HG03460 (cell line): ENCODE measurements at regions not wholly inside any gene's neighbourhood (a gene's known extent, or its start where the extent isn't known, plus 50 kb on each side); places are given as distances from the start of the nearest gene placed in this dataset.
"Not testable (repeated sequence)": the region's sequence is repeated elsewhere in the genome, so short reads cannot be mapped to it uniquely, and the experiment has no call there.

Experiments
- ATAC-seq: cut with Tn5 transposase; IDR thresholded peaks from one replicate; pipeline ENCODE4 v1.9.1; 2021; ENCODE audit not compliant: unreplicated experiment

DNA sequence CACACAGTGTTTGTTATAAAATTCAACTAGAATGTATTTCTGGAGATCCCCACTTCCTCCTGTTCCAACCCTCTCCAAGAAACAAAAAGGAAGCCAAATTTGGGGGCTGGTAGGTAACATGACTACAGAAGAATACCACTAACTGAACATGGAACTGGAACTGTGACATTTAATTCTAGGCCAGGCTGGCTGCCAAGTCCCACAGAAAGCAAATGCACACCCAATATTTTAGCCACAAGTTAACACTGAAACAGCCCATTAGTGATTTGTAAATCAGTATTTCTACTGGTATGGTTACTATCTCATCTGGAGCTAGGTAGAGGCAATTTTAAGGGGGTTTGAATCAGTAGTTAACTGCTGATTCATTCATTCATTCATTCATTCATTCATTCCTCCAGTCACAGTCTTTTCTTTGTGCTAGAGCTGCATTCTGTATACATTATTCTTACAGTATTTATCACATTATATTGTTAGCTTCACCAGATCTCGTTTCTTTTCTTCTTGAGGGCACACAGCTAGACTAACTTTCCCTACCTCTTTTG is 131.7 kb upstream of the GDNF start:
- no peak for ATAC-seq

GRCh38 chr5:37966871-37967270 is 127.0 kb upstream of the GDNF start:
- ATAC-seq = no peak

DNA sequence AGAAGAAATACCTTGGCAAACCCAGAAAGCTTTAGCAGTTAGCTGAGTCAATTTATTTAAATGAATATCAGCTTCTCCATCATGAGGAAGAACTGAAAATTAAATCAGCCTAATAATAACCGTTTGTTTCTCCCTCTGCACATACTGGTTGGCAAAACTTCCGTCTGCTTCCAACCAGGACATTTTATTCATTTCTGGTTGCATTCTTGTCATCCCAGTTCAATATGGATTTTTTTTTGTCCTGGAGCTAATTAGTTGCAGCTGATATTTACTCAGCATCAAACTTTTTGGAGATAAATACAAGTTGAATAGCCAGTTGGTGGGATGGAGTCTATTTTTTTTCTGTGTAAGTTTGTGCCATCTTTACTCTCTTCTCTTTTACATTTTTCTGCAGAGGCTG is 126.5 kb upstream of the GDNF start:
- ATAC-seq = no peak

GRCh38 chr5:37962389-37962788 is 122.5 kb upstream of the GDNF start:
- no peak for ATAC-seq

- ATAC-seq = no peak
Observed at GRCh38 chr5:37957218-37957617, 117.4 kb upstream of the GDNF start.

DNA sequence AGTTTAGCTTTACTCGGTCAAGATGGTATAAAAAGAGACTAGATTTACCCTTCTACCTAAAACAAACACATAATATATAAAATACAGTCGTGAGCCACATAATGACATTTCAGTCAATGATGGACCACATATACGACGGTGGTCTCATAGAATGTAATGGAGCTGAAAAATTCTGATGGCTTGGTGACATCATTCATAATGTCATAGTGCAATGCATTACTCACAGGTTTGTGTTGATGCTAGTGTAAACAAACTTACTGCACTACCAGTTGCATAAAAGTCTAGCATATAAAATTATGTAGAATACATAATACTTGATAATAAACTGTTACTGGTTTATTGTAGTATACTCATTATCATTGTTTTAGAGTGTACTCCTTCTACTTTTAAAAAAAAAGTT is 115.9 kb upstream of the GDNF start:
- ATAC-seq = no peak

DNA sequence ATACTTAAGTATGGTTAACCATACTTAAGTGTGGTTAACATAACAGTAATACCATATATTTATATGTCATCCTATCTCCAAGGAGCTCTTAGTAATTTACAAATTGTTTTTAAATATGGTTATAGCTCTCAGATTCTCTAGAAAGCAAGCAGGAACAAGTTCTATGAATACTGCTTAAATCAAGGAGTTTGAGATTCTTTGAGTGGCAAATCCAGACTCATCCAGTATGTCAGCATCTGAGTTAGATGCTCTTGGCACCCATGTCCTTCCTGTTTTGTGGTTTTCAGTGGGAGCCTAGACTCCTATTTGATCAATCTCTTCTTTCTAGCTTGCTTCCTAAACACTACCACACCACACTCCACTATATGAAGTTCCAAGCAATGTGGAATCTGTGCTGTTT is 114.7 kb upstream of the GDNF start:
- no peak for ATAC-seq

- ATAC-seq = no peak
Observed at GRCh38 chr5:37951946-37952721, 112.3 kb upstream of the GDNF start.

- ATAC-seq = no peak
Observed at GRCh38 chr5:37950436-37950835, 110.6 kb upstream of the GDNF start.

DNA sequence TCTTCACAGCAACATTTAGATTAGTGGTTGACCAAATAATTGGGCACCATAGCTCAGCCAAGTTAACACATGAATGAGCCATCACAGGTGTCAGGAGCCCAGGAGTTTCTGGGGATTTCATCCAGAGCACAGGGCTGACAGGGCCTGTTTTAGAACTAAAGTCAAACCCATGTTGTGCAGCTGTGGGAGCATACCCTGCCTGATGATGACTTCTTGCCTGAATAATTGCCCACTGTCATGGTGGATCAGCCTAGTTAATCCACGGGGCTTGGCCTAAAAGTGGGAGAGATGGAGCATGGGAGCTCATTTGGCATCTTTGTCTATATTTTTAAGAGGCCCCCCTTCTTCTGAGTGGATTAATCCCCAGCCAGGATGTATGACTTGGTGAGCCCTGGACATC is 105.6 kb upstream of the GDNF start:
- no peak for ATAC-seq

GRCh38 chr5:37943136-37943535 is 103.3 kb upstream of the GDNF start:
- not testable (repeated sequence) for ATAC-seq

DNA sequence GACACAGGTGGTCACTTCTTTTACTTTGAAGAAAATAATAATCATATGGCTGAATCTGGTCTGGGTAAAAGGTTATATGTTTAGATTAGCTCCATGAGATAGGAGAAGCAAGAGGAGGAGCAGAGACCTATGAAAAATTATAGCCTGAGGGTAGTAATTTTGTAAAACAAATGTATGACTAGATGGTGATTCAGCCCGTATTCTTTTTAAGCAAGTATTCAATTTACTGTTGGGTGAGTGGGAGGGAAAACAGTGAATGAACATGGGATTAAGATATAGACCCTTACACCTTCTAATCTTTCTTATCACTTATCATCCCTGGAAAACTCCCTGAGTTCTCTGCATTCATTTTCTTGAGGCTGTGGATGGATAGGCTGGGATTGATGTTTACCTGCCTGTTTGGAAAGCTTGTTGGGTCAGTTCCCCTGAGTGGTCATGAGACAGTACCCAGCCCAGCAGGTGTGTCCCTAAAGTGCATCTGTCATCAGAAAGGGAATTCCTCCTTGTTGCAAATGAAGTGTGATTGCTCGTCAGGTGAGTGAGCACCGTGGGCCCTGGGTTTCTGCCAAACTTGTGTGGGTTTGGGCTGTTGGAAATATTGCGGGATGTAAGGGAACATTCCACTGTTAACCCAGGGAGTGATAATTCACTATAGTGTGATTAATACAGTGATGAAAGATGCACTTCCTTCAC is 101.2 kb upstream of the GDNF start:
- no peak for ATAC-seq

GRCh38 chr5:37938861-37939260 is 99.0 kb upstream of the GDNF start:
- no peak for ATAC-seq

DNA sequence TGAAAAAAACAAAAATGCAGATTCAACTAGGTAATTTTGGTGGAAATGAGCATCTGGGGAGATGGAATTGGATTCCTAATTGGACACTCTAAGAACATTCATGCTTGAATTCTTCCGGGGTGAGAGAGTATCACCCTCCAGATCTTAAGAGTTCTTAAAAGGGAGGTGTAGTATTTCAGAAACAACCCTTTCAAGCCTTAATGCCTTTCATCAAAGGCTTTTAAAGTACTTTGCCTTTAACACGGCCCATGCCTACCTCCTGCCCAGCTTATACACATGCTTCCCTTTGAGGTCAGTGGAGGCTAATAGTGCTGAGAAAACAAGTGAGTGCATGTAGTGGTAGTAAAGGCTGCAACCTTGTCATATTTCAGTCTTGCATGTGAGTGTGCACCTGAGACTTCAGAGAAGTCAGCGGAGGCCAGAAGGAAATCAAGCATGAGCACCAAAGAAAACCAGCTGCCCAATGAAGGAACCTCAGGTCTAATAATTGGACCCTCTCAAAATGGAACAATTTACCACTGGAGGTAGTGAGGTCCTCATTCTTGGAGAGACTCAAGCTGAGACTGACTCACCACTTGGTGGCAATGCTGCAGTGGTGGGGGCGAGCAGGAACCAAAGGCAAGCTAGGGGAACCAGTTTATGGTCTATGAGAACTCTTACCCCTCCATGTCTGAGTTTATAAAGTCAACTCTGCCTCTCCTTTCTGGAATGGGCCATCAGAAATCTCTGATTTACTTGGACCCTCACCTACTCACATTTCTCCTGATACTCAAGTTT is 98.4 kb upstream of the GDNF start:
- no peak for ATAC-seq

DNA sequence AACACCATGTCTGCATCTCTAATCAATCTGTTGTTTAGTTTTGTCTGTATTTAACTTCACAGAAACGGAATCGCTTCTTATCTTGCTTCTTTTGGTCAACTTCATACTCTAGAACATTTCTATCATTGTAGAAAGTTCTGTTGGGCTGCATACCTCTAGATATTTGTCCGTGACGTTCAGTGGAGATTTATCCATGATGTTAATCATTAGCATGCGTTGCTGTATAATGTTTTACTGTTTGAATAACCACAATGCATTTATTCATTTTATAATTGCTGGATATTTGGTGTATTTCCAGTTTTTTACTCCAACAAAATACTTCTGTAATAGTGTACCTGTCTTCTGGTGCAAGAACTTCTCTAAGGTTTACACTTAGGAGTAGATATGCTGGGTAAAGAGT is 96.2 kb upstream of the GDNF start:
- ATAC-seq = no peak

DNA sequence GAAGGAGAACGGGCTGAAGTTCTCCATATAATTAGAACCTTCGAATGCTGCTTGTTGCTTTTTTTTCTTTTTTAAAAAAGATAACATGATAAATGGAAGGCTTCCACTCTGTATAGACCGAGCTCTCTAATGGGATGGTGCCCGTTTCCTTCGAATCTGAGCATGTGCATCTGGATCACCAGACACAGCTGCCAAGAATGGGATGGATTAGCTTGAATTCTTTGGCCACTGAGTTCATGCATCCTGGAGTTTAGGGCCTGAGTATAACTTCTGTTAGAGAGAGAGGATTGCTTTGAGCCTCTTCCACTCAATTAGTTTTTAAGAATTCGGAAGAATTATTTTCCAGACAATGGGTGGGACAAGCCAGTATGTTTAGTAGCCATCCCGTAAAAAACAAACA is 93.7 kb upstream of the GDNF start:
- no peak for ATAC-seq

- no peak for ATAC-seq
Observed at GRCh38 chr5:37932450-37932849, 92.6 kb upstream of the GDNF start.

DNA sequence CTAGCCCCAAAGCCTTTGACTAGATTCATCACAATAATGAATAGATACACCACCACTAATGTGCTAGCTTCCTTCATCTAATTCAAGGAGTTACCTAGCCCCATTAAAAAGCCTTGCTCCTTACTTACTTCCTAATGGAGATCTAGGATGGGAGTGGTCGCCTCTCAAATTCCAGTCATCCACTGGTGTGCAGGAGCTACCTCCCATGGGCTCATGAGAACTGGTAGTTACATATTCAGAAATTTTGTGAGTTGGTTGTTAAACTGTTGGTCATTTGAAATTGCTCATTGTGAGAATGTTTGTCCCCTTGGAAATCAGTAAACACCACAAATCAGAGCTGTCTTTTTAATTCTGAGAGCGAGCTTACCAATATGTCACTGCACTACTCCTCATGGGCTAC is 91.7 kb upstream of the GDNF start:
- ATAC-seq = no peak

DNA sequence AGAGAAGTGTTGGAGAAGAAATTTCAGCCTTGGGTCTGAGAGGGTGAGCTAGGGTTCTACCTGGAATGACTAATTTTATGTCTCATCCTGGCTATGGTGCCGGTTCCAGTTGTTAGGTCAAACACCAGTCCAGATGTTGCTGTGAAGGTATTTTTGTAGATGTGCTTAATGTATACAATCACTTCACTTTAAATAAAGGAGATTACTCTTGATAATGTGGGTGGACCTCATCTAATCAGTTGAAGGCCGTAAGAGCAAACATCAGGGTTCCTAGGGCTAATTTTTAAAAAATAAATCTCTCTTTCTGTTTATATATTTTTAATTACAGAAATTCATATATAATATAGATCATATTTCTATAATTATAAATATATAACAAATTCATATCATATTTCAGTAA is 90.5 kb upstream of the GDNF start:
- no peak for ATAC-seq

DNA sequence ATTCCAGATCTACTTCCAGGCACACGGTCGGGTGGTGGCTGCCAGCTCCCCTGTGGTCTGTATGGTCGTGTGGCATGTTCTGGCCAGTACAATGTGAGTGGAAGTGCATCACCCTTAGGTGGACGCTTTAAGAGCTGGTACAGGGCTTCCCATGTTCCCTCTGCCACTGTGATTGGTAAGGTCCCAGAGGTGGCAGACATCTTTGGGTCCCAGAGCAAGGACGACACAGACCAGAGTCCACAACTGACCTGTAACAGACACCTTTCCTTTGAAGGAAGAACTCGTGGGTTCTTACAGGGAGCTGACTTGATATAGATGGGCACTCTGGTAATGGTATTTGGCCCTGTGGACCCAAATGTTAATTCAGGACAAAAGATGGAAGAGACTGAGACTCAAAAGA is 90.0 kb upstream of the GDNF start:
- ATAC-seq = no peak

DNA sequence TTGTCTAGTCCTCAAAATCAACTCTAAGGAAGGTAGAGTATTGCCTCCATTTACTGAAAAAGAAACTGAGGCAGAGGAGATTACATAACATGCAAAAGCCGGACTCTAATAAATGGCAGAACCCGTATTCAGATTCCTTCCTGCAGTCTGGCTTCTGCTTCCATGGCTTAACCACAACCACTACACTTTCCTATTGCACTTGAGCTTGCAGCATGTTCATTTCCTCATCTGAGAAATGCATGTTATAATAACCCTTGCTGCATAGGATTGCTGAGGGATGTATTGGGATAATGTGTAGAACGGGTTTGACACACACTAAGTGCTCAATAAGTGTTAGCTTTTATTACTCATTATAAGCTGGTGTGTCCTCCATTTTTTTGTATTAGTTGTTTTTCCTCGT is 87.9 kb upstream of the GDNF start:
- ATAC-seq = not testable (repeated sequence)

DNA sequence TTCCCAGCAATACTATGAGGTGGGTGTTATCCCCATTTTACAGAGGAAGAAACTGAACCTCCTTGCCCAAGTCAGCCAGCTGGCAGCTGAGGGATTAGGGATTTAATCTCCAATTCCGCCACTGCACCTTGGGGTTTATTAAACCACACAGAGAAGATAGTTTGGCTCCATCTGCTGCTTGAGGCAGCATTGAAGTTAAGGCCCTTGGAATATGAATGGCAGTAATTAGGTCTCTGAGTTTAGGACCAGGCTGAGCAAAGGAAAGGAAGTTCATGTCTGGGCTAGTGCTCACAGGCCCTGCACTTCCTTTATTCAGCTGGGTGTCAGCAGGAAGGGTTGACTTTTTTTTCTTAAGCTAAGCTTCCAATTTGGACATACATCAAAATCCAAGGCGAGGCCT is 86.9 kb upstream of the GDNF start:
- ATAC-seq = no peak
